HG03354 (cell line): ENCODE measurements at regions not wholly inside any gene's neighbourhood (a gene's known extent, or its start where the extent isn't known, plus 50 kb on each side); places are given as distances from the start of the nearest gene placed in this dataset.

Experiments used
- ATAC-seq: cut with Tn5 transposase; IDR thresholded peaks from one replicate; pipeline ENCODE4 v1.9.1; 2021; ENCODE audit warnings: mild to moderate bottlenecking; ENCODE audit not compliant: unreplicated experiment, poor library complexity, severe bottlenecking

DNA sequence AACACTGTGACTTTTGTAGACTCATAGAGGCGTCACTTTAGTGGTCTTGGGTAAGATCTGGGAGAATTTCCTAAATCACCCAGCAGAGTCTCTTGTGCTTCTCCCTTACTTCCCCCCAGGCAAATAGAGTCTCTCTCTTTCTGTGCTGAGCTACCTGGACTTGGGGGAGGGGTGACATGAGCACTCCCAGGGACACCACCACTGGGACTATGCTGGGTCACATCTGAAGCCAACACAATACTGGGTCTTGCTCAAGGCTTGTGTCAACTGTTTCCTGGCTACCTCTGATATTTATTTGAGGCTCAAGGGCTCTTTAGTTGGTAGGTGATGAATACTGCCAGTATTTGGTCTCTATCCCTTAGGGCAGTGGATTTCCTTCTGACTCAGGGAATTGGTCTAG, 214.6 kb upstream of the TPK1 start:
- ATAC-seq: no peak

DNA sequence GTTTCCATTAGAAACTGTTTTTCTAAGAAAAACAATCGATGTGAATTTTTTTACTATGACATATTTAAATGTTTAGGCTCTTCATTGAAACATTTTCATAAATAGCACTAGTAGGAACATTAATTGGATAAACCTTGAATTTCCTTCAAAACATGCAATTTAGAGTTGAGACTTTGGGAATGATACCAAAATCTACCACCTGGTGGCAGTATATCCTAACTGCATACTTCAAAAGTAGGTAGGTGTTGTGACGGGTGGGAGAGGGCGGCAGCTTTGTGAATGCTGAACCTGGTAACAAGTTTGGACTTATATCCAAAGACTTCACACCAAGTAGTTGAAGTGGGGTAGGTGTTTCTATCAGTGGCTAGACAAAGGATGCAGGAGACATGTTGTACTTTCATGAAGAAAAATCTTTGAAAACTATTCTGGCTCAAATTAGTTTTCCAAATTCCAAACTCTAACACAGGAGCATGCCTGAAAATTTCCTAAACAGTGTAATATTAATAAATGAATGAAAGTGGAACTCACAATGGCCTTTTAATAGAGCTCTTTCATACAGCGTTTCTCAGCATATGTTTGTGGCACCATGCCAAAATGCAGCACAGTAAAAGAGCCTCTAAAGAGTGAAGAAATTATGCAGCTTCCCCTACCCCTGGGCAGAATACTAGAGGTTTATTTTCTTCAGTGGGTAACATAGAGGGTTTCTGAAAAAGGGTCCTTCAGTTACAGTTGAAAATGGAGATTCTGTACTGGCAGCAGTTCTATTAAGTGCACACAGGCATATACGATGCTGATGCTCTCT, 201.0 kb upstream of the TPK1 start:
- peak; percentile 95 for ATAC-seq

DNA sequence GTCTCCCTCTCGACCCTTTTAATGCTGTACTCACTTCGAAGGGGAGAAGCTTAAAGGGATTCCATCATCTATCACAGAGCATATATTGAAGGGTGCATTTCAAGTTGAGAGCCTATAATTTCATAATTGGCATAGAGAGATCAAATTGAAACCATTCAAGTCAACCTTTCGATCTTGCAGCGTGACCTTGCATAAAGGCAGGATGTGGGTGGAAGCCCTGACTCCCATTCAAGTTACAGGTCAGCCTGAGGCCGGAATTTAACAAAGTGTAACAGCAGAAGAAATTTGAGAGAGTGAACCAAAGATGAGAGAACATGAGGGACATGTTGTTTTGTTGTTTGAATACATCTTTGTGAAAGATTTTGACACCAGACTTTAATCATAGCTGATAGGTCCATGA, 195.3 kb upstream of the TPK1 start:
- no peak for ATAC-seq

DNA sequence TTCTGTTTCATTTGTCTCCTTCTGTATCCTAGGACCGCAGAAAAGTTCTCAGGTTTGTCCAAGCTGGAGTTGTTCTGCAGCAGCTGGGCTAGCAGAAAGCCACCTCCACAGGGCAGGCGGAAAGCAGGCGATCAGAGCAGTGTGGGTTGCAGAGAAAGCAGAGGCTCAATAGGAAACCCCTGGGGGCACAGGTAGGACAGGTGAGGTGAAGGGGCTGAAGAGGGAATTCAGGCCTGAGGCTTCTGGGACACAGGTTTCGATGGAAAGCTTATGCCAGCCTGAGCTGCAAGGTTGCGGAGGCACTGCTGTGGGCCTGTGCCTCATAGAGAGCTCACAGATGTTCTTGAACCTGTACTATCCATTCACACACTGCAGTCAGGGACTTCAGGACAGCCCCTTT, 194.9 kb upstream of the TPK1 start:
- no peak for ATAC-seq

DNA sequence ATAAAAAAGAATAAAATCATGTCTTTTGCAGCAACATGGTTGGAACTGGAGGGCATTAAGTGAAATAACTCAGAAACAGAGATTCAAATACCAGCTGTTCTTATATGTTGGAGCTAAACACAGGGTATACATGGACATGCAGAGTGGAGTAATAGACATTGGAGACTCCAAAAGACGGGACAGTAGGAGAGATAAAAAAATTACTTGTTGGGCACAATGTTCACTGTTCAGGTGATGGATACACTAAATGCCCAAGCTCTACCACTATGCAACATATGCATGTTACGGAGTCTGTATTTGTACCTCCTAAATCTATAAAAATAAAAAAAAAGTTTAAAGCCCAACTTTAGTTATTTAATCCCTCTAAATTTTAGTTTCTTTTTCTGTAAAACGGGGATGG, 184.6 kb upstream of the TPK1 start:
- ATAC-seq: no peak

DNA sequence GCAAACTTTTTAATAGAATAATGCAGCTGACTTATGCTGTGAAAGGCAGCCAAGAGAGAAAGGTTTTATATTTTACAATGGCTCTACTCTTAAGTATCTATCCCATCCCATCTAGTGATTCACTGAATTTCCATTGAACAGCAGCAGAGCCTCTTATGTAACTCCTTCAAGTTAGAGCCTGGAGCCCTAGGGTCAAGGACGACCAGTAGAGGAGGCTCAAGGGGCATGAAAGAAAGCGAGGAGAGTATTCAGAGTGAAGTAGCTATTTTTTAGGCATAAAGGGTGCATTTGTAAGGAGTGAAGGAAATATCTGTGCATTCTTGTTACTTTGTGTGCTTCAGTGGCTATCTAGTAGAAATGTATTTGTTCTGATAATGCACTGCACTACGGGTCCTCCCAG, 180.2 kb upstream of the TPK1 start:
- no peak for ATAC-seq

DNA sequence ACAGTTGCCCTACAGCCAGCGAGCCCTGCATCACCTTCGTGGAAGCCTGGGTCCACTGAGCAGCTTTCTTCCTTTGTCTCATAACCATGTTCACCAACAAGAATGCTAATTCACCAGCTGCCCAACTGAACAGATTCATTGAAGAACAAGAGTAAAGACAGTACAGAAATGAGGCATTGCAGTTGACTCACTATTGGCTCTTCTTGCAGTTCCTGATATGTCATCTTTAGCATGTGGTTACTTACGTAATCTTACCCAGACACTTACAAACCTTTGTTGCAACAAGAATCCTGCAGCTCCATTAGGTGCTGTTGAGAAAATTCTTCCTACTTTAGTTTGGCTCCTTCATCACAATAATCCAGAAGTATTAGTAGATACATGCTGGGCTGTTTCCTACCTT, 174.0 kb upstream of the TPK1 start:
- ATAC-seq: no peak

DNA sequence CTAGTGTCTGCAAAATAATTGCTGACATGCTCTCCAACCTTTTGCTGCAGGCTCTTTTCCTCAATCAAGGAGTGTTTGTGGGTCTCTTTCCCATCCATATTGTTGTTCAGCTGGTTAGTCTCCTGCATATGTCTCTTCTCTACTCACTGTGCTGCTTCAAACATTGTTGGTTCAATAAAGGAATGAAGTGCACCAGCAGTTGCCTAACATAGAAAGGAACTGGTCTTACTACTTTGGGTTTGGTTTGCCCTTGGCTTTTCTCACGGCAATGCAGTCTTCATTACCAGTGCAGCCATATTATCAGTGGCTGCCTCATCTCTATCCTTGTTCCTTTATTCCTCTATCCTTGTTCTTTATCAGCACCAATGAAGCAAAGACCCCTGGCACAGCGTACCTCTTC, 169.7 kb upstream of the TPK1 start:
- no peak for ATAC-seq

DNA sequence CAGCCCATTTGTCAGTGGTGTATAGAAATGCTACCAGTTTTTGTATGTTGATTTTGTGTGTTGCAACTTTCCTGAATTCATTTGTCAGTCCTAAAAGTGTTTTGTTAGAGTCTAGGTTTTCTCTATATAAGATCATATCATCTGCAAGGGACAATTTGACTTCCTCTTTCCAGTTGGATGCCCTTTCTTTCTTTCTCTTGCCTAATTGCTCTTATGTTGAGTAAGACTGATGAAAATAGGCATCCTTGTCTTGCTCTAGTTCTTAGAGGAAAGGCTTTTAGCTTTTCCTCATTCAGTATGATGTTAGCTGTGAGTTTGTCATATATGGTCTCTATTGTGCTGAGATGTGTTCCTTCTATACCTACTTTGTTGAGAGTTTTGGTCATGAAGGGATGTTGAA, 161.7 kb upstream of the TPK1 start:
- ATAC-seq: no peak

DNA sequence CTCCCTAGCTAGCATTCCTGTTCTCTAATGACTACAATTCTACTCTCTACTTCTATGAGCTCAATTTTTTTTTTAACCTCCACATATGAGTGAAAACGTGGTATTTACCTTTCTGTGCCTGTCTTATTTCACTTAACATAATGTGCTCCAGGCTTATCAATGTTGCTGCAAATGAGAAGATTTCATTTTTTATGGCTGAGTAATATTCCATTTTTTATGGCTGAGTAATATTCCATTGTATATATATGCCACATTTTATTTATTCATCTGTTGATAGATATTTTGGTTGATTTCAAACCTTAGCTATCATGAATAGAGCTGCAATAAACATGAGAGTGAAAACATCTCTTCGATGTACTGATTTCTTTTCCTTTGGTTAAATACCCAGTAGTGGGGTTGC, 159.6 kb upstream of the TPK1 start:
- ATAC-seq: no peak

DNA sequence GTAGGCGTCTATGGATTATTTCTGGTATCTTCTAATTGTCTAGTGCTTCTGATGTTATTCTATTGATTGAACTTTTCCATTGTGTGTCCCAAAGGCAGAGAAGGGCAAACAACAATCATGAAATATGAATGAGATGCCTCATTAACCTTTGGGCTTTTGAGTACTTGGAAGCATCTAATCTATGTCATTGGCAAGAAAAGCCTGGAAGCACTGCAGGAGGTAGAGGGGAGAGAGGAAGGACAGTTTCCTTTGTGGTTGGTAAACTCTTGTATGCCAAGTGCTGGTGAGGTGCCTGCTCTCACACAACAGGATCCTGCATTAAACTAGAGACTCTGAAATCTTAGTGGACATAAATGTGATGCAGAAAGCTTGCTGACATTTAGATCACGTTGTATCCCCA, 155.2 kb upstream of the TPK1 start:
- ATAC-seq: no peak

DNA sequence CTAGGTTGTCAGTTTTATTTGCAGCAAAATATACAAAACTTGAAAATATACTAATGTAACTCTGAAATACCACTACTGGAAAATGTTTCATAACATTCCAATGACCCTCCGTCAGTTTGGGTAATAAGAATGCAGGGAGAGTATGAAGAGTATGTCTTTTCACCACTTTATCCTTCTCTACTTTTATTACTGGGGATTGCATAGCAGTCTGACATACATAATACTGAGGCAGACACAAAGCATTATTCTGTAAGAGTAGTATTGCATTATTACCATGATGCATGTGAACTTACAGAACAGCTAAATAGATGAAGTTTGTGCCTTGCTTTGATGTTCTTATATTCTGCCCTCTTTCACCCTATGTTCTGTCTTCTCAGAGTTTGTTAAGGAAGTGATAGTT, 151.8 kb upstream of the TPK1 start:
- ATAC-seq: no peak

DNA sequence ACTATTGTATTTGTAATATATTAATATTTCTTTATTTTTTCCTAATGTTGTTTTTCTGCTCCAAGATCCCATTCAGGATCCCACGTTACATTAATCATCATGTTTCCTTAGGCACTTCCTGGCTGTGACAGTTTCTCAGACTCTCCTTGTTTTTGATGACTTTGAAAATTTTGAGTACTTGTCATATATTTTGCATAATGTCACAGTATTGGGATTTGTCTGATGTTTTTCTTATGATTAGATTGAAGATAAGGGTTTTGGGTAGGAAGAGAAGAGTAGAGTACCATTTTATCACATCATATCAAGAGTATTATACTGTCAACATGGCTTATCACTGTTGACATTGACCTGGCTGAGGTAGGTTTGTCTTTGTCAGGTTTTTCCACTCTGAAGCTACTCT, 146.3 kb upstream of the TPK1 start:
- no peak for ATAC-seq

DNA sequence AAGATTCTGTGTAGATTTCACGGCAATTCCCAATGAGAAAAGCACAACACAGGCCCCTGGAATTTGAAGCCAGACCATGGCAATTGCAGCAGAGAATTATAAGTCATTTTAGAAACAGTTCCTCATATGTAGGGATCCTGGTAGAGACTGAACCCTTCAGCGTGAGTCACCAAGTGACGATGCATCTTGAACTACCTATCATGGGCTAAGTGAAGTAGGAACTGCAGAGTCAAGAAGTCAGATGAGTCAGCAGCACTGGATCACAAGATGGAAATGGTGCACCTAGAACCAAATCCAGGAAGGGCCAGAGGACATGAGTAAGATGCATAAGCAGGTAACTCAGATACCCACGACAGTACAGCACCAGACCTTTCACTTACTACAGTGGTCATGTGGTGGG, 140.0 kb upstream of the TPK1 start:
- no peak for ATAC-seq

DNA sequence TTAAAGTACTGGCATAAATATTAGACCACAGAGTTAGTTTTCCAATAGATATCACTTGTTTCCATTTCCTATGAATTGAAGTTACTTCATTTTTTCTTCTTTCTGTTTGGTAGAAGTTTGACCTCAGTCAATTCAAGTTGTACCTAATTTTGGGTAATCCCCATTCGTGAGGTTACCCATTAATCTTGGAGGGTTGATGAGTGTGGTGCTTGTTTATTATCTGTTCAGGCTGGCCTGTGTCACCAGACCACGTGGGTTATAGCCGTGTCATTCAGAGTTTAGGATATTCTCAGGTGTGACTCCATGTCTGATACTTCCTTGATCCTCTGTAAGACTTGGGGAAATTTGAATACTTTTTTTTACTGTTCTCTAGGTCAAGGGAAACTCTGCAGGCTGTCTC, 133.9 kb upstream of the TPK1 start:
- peak; percentile 58 for ATAC-seq

DNA sequence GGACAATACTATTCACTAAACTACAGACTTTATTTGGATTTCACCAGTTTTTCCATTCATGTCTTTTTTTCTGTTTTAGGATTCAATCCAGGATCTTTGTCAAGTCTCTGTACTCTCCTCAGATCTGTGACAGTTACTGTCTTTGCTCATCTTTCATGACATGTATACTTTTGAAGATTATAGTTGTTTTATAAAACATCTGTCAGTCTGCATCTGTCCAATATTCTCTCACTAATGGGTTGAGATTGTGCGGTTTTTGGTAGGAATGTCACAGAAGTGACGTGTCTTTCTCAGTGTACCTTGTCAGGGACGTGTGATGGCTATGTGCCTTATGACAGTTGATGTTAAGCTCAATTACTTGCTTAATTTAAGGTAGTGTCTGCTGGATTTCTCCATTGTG, 124.9 kb upstream of the TPK1 start:
- ATAC-seq: no peak

DNA sequence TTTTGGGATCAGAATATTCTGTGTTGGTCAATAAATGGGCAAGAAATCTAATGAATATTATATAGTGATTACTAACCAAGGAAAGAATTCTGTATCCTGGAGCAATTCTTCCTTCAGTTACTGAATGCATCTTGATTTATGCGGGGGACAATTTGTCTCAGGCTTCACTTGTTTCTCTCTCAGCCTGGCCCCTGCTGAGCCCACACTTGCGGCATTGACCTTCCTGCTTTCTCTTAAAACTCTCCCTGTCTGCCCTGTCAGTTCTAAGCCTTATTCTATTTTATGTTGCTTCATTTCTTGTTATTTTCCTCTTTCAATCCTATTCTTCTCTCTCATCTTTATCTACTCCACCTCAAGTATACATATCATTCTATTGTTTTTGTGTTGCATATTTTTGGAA, 122.1 kb upstream of the TPK1 start:
- ATAC-seq: no peak

DNA sequence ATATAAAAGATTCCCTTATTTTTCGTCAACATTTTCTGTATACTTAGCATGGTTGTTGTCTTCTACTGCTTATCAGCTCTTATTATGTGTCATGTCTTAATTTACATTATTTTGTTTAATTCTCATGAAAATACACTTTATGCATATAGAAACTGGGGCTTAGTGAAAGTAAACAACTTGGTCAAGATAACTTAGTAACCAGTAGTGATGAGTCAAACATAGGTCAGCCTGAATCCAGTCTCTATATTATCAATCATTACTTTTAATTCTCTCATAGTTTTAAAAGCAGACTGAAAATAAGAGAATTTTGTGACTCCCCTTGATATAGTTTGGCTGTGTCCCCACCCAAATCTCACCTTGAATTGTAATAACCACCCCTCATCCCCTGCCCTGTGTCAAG, 119.6 kb upstream of the TPK1 start:
- peak; percentile 49 for ATAC-seq

DNA sequence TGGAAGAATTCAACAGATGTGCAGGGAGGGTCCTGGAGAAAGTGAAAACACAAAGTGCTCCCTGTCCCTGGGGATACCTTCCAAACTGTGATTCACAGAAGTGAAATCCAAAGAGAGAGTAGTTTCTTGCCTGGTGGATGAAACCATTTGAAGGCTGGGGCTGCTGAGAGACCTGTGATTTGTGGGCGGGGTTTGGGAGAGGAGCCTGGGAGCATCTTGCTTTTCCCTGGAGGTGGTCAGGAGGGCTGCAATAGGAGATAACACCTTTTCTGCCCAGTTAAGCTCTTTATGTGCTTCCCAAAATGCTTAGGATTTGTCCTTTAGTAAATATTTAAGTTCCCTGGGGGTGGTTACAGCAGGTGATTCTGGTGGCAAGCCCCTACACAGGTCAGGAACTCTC, 105.3 kb upstream of the TPK1 start:
- ATAC-seq: no peak

DNA sequence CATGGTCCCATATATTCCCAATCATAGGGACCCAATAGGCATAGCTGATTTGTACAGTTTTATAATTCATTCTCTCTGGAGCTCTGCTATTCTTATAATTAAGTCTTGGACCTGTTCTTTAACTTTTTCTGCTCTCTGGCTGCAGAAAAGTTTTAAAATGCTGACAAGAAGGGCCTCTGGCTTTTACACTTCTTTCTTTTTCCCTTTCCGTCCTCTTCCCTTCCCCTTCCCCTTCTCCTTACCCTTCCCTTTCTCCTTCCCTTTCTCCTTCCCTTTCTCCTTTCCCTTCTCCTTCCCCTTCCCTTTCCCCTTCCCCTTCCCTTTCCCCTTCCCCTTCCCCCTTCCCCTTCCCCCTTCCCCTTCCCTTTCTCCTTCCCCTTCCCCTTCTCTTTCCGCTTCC, 101.3 kb upstream of the TPK1 start:
- ATAC-seq: no peak

DNA sequence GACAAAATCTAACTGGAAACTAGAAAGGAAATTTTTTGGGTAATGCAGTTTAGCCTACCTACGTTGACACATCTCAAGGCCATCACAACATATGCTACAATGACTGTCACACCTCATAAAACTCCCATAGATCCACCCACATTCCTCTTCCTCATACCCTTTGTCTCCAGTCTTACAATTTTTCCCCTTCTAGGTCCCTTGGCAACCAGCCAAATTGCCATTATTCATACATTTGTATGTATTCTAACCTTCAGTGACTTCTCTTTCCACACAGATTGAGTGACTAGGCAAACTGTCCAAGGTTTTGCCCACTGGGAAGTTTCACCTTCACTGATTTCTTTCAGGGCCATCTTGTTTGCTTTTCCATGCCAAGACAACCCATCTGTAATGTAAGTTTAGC, 100.5 kb upstream of the TPK1 start:
- ATAC-seq: no peak

DNA sequence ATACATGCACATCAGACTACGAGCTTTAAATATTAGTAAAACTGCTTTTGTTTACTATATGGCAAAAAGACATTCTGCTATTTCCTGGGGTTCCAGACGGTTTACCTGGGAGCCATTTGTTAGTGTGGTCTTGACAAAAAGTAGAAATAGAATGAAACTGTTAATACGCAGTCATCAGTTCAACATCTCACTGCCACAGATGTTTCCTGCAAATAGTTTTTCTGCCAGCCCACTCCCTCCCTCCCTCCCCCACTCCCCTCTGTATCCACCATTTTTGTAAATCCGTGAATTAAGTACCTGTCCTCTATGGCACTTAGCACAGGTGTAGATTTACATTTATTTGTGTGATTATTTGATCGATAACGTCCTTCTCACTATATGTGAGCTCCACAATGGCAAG, 74.6 kb upstream of the TPK1 start:
- ATAC-seq: no peak
